Activated CD8-positive, alpha-beta T cell treated with anti-CD3 and anti-CD28 coated beads for 36 hours (primary cell): ENCODE measurements at regions not wholly inside any gene's neighbourhood (a gene's known extent, or its start where the extent isn't known, plus 50 kb on each side); places are given as distances from the start of the nearest gene placed in this dataset.

Source experiments
- ATAC-seq: fragments of 200-7000 bp; cut with Tn5 transposase; one replicate; pipeline ENCODE4 v1.10.0; 2021; ENCODE audit warnings: mild to moderate bottlenecking, moderate library complexity
- CTCF ChIA-PET: fragments of 350-600 bp; sonication (Branson Sonifier 250); formaldehyde crosslinking; loops from one replicate; lab custom pipeline; 2021; ENCODE audit warnings: antibody characterized with exemption; lab: Charles Lee
- POLR2A ChIA-PET: fragments of 350-600 bp; sonication (Branson Sonifier 250); formaldehyde crosslinking; loops from one replicate; lab custom pipeline; 2021; ENCODE audit warnings: antibody characterized with exemption; lab: Charles Lee
- DNase-seq: peaks from one replicate; pipeline ENCODE4 v3.0.0-alpha.2; 2020
- H3K27ac Mint-ChIP-seq: one replicate; pipeline ENCODE4 v1.8.0; 2021; ENCODE audit warnings: mild to moderate bottlenecking, mixed read lengths
- H3K27me3 Mint-ChIP-seq: one replicate; pipeline ENCODE4 v1.8.0; 2021; ENCODE audit warnings: mixed read lengths
- H3K36me3 Mint-ChIP-seq: one replicate; pipeline ENCODE4 v1.8.0; 2021; ENCODE audit warnings: low read depth, mixed read lengths
- H3K4me1 Mint-ChIP-seq: one replicate; pipeline ENCODE4 v1.8.0; 2021; ENCODE audit warnings: low read depth, mixed read lengths
- H3K4me3 Mint-ChIP-seq: one replicate; pipeline ENCODE4 v1.8.0; 2021; ENCODE audit warnings: mild to moderate bottlenecking, moderate library complexity, mixed read lengths
- H3K9me3 Mint-ChIP-seq: one replicate; pipeline ENCODE4 v1.8.0; 2021; ENCODE audit warnings: mixed read lengths
- CTCF ChIP-seq: fragments of 200-600 bp; IDR thresholded peaks from one replicate; pipeline ENCODE4 v1.8.0; 2022; ENCODE audit warnings: antibody characterized with exemption, mild to moderate bottlenecking
- intact Hi-C: fragments of 100-400 bp; cut with micrococcal nuclease; formaldehyde crosslinking; loops from one replicate; pipeline ENCODE4 v1.10.0; 2022

- DNase-seq (no peak), ATAC-seq (no peak)
- ChIA-PET POLR2A (no interaction called here), CTCF (interaction anchor here (1.3 to 1.8 kb wide), 2 partner anchors 11 to 107 kb away, joined by 3 to 8 read pairs; no protein-coding TSS in a partner anchor)
- Mint-ChIP-seq H3K4me3 (no peak overlapping the region), H3K27ac (no peak overlapping the region), H3K27me3 (no peaks in the 10 kb centered on the region), H3K36me3 (no peaks in the 10 kb centered on the region), H3K9me3 (no peaks in the 10 kb centered on the region), H3K4me1 (peaks cover 19% of the 10 kb centered on the region)
- TF ChIP-seq CTCF, result no peak
- intact Hi-C loops, result no loop called here
Observed at GRCh38 chr9:20065046-20065445, 276.2 kb upstream of the SLC24A2 start.

GRCh38 chr9:20054734-20055133 lies 265.9 kb upstream of the SLC24A2 start:
- H3K36me3 Mint-ChIP-seq, result no peaks in the 10 kb centered on the region
- ChIA-PET CTCF (no interaction called here), POLR2A (no interaction called here)
- H3K9me3 Mint-ChIP-seq, result no peaks in the 10 kb centered on the region
- no peak for ATAC-seq
- intact Hi-C loops, result no loop called here
- no peak for TF ChIP-seq CTCF
- H3K27ac Mint-ChIP-seq, result no peak overlapping the region
- H3K27me3 Mint-ChIP-seq, result peaks cover 4% of the 10 kb centered on the region
- no peaks in the 10 kb centered on the region for H3K4me1 Mint-ChIP-seq
- no peak for DNase-seq
- H3K4me3 Mint-ChIP-seq, result no peak overlapping the region

DNA sequence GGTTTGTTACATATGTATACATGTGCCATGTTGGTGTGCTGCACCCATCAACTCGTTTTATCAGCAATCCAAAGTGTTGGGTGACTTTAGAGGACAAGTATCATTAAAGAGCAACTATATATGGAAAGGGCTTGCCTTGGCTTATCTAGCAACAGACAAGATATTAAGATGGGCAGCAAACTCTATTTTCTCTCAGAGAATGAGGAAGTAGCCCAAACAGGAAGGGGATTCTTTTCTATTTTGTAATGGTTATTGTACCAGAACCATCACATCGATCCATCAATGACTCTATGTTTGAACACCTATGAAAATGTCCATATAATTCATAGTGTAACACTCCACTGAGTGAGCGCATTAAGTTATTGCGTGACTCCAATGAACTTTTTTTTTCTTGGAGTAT lies 260.1 kb upstream of the SLC24A2 start:
- POLR2A ChIA-PET, result no interaction called here
- Mint-ChIP-seq H3K27me3 (no peaks in the 10 kb centered on the region), H3K4me1 (no peaks in the 10 kb centered on the region), H3K4me3 (no peak overlapping the region), H3K27ac (no peak overlapping the region), H3K9me3 (no peaks in the 10 kb centered on the region), H3K36me3 (no peaks in the 10 kb centered on the region)
- no peak for TF ChIP-seq CTCF
- DNase-seq, result no peak
- intact Hi-C loops, result no loop called here
- ATAC-seq, result no peak
- CTCF ChIA-PET, result no interaction called here

- CTCF ChIA-PET, result no interaction called here
- no peaks in the 10 kb centered on the region for H3K9me3 Mint-ChIP-seq
- H3K36me3 Mint-ChIP-seq, result no peaks in the 10 kb centered on the region
- no peak overlapping the region for H3K4me3 Mint-ChIP-seq
- no peak for TF ChIP-seq CTCF
- intact Hi-C loops, result no loop called here
- DNase-seq (no peak), ATAC-seq (no peak)
- no peaks in the 10 kb centered on the region for H3K27me3 Mint-ChIP-seq
- H3K4me1 Mint-ChIP-seq, result peaks cover 4% of the 10 kb centered on the region
- POLR2A ChIA-PET, result no interaction called here
- H3K27ac Mint-ChIP-seq, result no peak overlapping the region
Observed at GRCh38 chr9:20048437-20048836, 259.6 kb upstream of the SLC24A2 start.

DNA sequence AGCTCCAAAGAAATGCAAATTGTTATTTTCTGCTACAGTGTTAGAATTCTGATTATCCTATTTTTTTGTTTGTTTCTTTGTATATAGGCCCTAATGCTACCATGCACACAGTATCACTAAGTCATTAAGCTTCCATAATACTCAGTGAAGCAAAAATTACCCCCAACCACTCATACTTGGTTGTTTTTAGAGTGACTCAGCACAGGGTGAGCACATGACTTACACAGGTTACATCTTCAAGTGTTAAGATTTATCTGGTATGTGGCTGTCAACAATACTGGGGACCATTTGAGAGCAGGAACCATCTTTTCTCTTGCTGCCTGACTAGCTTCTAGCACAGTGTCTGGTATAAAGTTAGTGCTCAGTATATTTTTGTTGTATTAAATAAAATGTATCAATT lies 255.8 kb upstream of the SLC24A2 start:
- TF ChIP-seq CTCF, result no peak
- CTCF ChIA-PET, result interaction anchor here (0.6 to 1.5 kb wide), 2 partner anchors 97 to 529 kb away, joined by 3 to 4 read pairs; no protein-coding TSS in a partner anchor
- POLR2A ChIA-PET, result interaction anchor here (0.9 kb wide), 1 partner anchor 745 kb away, joined by 5 read pairs; no protein-coding TSS in a partner anchor
- Mint-ChIP-seq H3K4me3 (no peak overlapping the region), H3K27me3 (no peaks in the 10 kb centered on the region), H3K36me3 (no peaks in the 10 kb centered on the region), H3K4me1 (peaks cover 26% of the 10 kb centered on the region), H3K9me3 (no peaks in the 10 kb centered on the region), H3K27ac (no peak overlapping the region)
- DNase-seq (no peak), ATAC-seq (no peak)
- intact Hi-C loops, result no loop called here
